BLaER1 treated with 17β-estradiol and CSF1 and Interleukin-3, amounts not matched to agents 10 nM and 100 nM (cell line): ENCODE measurements at regions not wholly inside any gene's neighbourhood (a gene's known extent, or its start where the extent isn't known, plus 50 kb on each side); places are given as distances from the start of the nearest gene placed in this dataset.

Source experiments
- H3K27ac ChIP-seq, 11 experiments: shearing (Covaris generic); formaldehyde crosslinking; 2 replicates each; pipeline ENCODE4 v1.8.1; 2022
- H3K27me3 ChIP-seq, 11 experiments: shearing (Covaris generic); formaldehyde crosslinking; 2 replicates each; pipeline ENCODE4 v1.8.1; 2022
- H3K36me3 ChIP-seq, 11 experiments: shearing (Covaris generic); formaldehyde crosslinking; 2 replicates each; pipeline ENCODE4 v1.8.1; 2022
- H3K4me1 ChIP-seq, 10 experiments: shearing (Covaris generic); formaldehyde crosslinking; 2 replicates each; pipeline ENCODE4 v1.8.1; 2022
- H3K4me2 ChIP-seq, 11 experiments: shearing (Covaris generic); formaldehyde crosslinking; 2 replicates each; pipeline ENCODE4 v1.8.1; 2022
- H3K4me3 ChIP-seq, 10 experiments: shearing (Covaris generic); formaldehyde crosslinking; 2 replicates each; pipeline ENCODE4 v1.8.1; 2022
- H3K9ac ChIP-seq, 11 experiments: shearing (Covaris generic); formaldehyde crosslinking; 2 replicates each; pipeline ENCODE4 v1.8.1; 2022
- H3K9me3 ChIP-seq, 11 experiments: shearing (Covaris generic); formaldehyde crosslinking; replicated peaks in 1 of 11; 2 replicates each; pipeline ENCODE4 v1.8.1; 2022
- H4K20me1 ChIP-seq, 11 experiments: shearing (Covaris generic); formaldehyde crosslinking; 2 replicates each; pipeline ENCODE4 v1.8.1; 2022
- Cebpa-rat ChIP-seq, 11 experiments: shearing (Covaris generic); IDR thresholded peaks; 2 replicates each; pipeline ENCODE4 v1.8.1; 2022

DNA sequence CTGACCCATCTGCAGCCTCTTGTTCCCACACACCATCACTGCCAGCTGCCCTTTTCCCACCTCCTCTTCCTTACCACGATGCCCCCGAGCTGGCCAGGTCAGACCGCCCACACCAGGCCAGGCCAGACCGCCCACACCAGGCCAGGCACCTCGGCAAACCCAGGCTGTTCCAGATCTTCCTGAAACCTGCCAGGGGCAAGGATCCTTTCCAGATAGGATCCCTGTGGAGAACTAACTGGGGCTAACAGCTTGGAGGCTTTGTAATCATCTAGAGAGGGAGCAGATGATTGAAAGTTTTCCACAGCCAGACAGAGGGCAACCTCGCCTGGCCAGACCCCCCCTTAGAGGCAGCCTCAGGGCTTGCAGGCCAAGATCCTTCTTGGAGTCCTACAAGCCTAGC is 287.3 kb upstream of the TLE3 start:
- Histone ChIP-seq H3K9me3 (peaks cover 0 to 11% (median 4%) of the 10 kb centered on the region in 11 experiments; a peak in 7 of 22 replicates), H3K4me2 (no peak overlapping the region), H4K20me1 (no peaks in the 10 kb centered on the region), H3K4me3 (no peak overlapping the region), H3K9ac (no peak overlapping the region), H3K27ac (no peak overlapping the region), H3K27me3 (no peaks in the 10 kb centered on the region), H3K4me1 (no peaks in the 10 kb centered on the region), H3K36me3 (no peaks in the 10 kb centered on the region)
- no peak for TF ChIP-seq Cebpa-rat (IDR thresholded peaks at IDR 0.05)

DNA sequence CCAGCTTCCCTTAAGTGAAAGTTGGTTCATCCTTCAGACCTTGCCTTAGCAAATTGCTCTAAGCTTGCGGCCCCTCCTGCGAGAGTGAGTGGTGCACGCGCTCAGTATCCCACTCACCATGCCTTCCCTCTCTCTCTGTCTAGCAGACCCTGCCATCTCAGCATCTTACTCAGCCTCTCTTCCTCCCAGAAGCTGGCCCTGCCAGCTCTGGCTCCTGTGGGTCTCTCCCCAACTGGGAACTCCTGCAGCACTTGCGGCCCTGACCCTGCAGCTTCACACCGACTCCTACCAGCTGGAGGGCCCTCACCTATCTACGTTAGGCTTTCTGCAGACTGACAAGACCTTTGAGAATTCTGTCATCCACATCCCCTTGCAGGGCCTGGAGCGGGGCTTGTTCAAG is 286.1 kb upstream of the TLE3 start:
- no peaks in the 10 kb centered on the region for H3K27me3 ChIP-seq
- H3K36me3 ChIP-seq, result no peaks in the 10 kb centered on the region
- H3K9ac ChIP-seq, result no peak overlapping the region
- H3K4me1 ChIP-seq, result no peaks in the 10 kb centered on the region
- TF ChIP-seq Cebpa-rat (IDR thresholded peaks at IDR 0.05), result no peak
- H3K4me2 ChIP-seq, result no peak overlapping the region
- H3K27ac ChIP-seq, result no peak overlapping the region
- peaks cover 0 to 11% (median 4%) of the 10 kb centered on the region in 11 experiments; a peak in 7 of 22 replicates for H3K9me3 ChIP-seq
- H4K20me1 ChIP-seq, result no peaks in the 10 kb centered on the region
- H3K4me3 ChIP-seq, result no peak overlapping the region

DNA sequence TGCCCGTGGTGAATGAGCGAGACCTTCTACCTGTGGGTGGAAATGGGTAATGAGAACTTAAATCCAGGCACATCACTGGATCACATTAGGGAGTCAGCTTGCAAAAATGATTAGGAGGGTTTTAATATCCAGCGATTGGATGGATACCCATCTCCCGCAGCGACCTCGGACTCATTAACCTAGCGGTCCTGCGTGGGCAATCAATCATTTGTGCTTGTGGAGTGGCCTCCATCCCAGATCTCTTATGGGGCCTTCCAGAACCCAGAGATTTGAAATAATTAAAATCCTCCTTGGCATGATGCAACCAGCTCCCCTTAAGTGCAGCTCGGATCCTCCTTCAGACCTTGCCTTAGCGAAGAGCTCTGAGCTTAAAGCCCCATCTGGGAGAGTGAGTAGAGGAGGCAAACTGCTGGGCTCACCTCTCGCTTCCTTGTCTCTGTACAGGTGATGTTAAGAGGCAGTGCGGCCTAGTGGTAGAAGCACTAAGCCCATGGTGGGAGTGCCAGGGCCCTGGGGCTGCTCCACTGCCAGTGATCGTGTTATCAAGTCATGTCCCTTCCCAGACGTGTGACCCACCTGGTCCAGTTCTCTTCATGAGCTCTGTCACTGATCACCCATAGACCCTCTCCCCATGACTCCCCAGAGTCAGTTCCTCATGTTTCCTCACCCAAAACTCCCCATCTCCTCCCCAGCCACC is 285.2 kb upstream of the TLE3 start:
- Histone ChIP-seq H3K4me1 (no peaks in the 10 kb centered on the region), H3K36me3 (no peaks in the 10 kb centered on the region), H3K9ac (no peak overlapping the region), H4K20me1 (no peaks in the 10 kb centered on the region), H3K4me3 (no peak overlapping the region), H3K27ac (no peak overlapping the region), H3K27me3 (no peaks in the 10 kb centered on the region), H3K9me3 (peaks cover 0 to 11% (median 4%) of the 10 kb centered on the region in 11 experiments; a peak in 7 of 22 replicates), H3K4me2 (no peak overlapping the region)
- no peak for TF ChIP-seq Cebpa-rat (IDR thresholded peaks at IDR 0.05)

DNA sequence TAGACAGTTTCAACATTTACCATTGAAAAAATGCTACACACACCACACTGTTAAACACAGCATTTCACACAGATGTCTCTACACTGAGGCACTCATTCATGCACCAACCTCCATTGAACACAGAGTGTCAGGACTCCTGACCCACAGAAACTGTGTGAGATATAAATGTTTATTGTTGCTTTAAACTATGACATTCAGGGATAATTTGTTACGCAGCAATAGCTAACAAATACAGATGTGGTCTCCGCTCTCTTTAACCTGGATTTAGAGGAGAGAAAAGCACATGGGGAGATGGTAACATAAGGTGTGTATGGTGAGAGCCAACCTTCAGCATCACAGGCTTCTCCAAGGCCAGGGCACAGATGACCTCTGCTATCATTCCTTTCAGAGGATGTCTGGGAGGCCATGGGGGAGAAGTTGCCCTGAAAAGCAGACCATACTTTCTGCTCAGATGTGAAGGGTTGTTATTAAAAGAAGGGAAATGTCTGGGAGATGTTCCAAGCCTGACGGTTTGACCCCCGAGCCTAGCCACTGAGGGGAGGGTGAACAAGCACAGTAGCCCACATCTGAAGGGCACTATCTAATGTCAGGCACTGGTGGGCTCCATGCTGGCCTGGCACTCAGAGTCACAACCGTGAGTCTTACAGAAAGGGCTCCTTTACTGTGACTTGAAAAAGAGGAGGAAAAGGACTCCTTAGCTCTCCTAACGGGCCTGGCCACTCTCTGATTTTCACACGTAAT is 284.5 kb upstream of the TLE3 start:
- peaks cover 0 to 5% (median 0%) of the 10 kb centered on the region in 11 experiments; a peak in 2 of 22 replicates for H3K27me3 ChIP-seq
- peaks cover 0 to 5% (median 3%) of the 10 kb centered on the region in 10 experiments; a peak in 16 of 20 replicates for H3K4me1 ChIP-seq
- peaks cover 0 to 11% (median 4%) of the 10 kb centered on the region in 11 experiments; a peak in 7 of 22 replicates for H3K9me3 ChIP-seq
- no peak for TF ChIP-seq Cebpa-rat (IDR thresholded peaks at IDR 0.05)
- H3K4me2 ChIP-seq, result no peak overlapping the region
- H3K9ac ChIP-seq, result no peak overlapping the region
- H3K4me3 ChIP-seq, result no peak overlapping the region
- H3K36me3 ChIP-seq, result no peaks in the 10 kb centered on the region
- no peak overlapping the region for H3K27ac ChIP-seq
- no peaks in the 10 kb centered on the region; a peak in 1 of 22 replicates for H4K20me1 ChIP-seq

DNA sequence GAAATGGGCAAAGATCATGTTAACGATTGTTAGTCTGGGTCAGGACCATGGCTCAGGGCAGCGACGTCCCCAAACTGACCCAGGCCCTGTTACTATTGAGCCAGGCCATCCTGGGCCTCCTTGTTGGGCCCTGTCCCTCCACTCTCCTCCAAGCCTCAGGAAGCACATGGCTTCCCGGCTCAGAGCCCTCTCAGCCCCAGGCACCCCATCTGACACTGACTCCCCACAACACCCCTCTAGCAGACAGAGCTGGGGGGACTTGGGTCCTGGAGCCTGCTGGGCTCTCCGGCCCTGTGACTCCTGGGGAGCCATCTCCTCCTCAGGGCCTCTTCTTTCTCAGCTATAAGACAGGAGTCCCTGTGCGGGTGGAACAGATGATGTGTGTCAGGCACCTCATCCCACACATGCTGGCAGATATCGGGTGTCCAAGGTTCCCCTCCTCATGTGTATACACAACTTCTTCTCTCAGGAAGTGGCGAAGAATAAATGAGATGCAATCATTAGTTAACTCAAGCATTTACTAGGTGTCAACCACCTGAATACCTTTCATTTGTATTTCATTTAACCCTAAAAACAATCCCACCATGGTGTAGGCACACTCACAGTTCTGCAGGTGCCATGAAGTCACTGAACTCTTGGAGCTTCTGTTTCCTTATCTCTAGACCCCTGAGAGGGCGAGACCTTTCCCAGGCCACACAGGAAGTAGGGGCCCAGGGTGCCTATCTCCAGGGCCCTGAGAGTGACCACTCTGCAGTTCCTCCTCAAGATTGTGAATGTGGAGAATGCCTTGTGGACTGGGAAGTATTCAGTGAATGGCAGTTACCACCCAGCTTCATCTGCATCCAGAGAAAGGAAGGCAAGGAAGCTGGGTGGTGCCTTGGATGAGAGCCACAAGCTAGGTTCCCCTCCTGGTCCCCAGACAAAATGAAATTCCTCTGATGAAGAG is 282.5 kb upstream of the TLE3 start:
- Histone ChIP-seq H3K4me3 (no peak overlapping the region), H4K20me1 (no peaks in the 10 kb centered on the region; a peak in 1 of 22 replicates), H3K9me3 (peaks cover 0 to 11% (median 4%) of the 10 kb centered on the region in 11 experiments; a peak in 7 of 22 replicates), H3K27ac (no peak overlapping the region), H3K9ac (no peak overlapping the region), H3K4me2 (no peak overlapping the region), H3K36me3 (no peaks in the 10 kb centered on the region), H3K27me3 (peaks cover 0 to 13% (median 0%) of the 10 kb centered on the region in 11 experiments; a peak in 5 of 22 replicates), H3K4me1 (peaks cover 7 to 22% (median 13%) of the 10 kb centered on the region in 10 experiments; a peak in 19 of 20 replicates)
- TF ChIP-seq Cebpa-rat (IDR thresholded peaks at IDR 0.05), result no peak

DNA sequence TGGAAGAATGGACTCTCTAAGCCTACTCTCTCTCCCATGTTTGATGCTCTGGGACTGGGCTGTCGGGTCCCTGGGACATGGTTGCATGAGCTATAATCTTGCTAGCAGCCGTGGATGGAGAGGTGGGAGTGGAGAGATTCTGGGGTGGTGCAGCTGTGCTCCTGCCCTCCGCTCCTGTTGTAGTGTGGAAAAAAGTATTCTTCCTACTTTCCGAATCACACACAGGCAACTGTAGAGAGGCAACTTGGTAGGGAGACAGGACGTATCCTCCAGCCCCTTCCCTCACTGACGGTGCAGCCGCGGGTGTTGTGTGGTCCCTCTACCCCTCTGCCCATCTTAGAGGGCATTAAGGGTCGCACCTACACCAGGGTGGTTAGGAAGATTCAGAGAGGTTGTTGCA is 281.4 kb upstream of the TLE3 start:
- peaks cover 0 to 11% (median 4%) of the 10 kb centered on the region in 11 experiments; a peak in 7 of 22 replicates for H3K9me3 ChIP-seq
- H4K20me1 ChIP-seq, result no peaks in the 10 kb centered on the region; a peak in 1 of 22 replicates
- no peak overlapping the region for H3K4me3 ChIP-seq
- no peak overlapping the region for H3K27ac ChIP-seq
- TF ChIP-seq Cebpa-rat (IDR thresholded peaks at IDR 0.05), result no peak
- H3K9ac ChIP-seq, result no peak overlapping the region
- peaks cover 7 to 27% (median 14%) of the 10 kb centered on the region in 10 experiments; a peak in 19 of 20 replicates for H3K4me1 ChIP-seq
- no peak overlapping the region for H3K4me2 ChIP-seq
- H3K36me3 ChIP-seq, result no peaks in the 10 kb centered on the region
- peaks cover 0 to 13% (median 0%) of the 10 kb centered on the region in 11 experiments; a peak in 5 of 22 replicates for H3K27me3 ChIP-seq

DNA sequence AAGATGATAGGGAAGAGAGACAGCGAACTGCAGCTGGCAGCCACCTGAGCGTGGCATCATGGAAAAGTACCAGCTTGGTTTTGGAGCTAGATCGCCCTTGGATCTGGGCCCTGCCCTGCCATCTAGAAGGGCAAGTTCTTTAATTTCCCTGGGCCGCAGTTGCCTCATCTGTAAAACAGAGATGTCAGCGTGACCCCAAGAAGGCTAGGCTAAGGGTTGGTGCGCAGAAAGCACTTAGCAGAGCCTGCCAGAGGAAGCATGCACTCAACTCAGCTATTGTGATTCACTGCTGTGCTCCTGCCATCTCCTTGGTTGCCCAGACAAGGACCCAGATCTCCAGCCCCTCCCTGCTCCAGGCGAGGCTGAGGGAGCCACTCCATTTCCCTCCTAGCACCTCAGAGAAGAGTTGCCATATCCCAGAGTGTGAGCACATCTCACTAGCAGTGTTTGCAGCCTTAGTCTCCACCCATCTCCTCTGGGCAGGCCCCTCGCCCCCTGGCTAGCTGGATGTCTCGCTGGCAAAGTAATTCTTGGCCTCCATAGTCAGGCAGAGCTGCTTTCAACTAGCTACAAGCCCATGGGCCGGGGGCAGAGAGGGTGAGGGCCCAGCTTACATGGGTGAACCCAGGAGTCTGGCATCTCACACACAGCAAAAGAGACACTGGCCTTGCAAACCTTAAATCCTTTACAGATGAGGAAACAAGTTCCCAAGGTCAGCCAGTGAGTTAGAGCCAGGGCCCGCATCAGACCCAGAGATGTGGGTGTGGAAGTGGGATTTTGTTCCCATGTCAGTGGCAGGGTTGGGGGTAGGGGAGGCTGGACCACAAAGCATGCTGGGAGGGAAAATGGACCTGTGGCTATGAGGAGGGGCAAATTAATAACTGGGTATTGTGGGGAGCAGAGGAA is 280.7 kb upstream of the TLE3 start:
- Histone ChIP-seq H3K27me3 (peaks cover 0 to 13% (median 0%) of the 10 kb centered on the region in 11 experiments; a peak in 5 of 22 replicates), H3K36me3 (no peaks in the 10 kb centered on the region), H3K4me2 (no peak overlapping the region), H3K9me3 (peaks cover 0 to 11% (median 4%) of the 10 kb centered on the region in 11 experiments; a peak in 7 of 22 replicates), H3K4me1 (peaks cover 7 to 27% (median 14%) of the 10 kb centered on the region in 10 experiments; a peak in 19 of 20 replicates), H3K4me3 (no peak overlapping the region), H3K9ac (no peak overlapping the region), H4K20me1 (no peaks in the 10 kb centered on the region; a peak in 1 of 22 replicates), H3K27ac (no peak overlapping the region)
- no peak for TF ChIP-seq Cebpa-rat (IDR thresholded peaks at IDR 0.05)
